ENCODE measurements at regions not wholly inside any gene's neighbourhood (a gene's known extent, or its start where the extent isn't known, plus 50 kb on each side); places are given as distances from the start of the nearest gene placed in this dataset.

- DNase-seq = no peak
Observed at GRCh38 chr2:128451084-128452023, 132.7 kb upstream of the HS6ST1 start.

- no peak for DNase-seq
Observed at GRCh38 chr2:128452024-128452411, 133.3 kb upstream of the HS6ST1 start.

GRCh38 chr2:128452536-128453530, 134.2 kb upstream of the HS6ST1 start:
- DNase-seq = no peak

- no peak for DNase-seq
Observed at GRCh38 chr2:128454980-128455720, 136.5 kb upstream of the HS6ST1 start.

GRCh38 chr2:128455721-128456050, 137.0 kb upstream of the HS6ST1 start:
- no peak for DNase-seq

GRCh38 chr2:128456281-128456680, 137.6 kb upstream of the HS6ST1 start:
- DNase-seq = no peak

GRCh38 chr2:128457006-128457604, 138.4 kb upstream of the HS6ST1 start:
- DNase-seq = no peak

GRCh38 chr2:128457716-128458115, 139.0 kb upstream of the HS6ST1 start:
- DNase-seq = no peak

GRCh38 chr2:128458505-128458904, 139.8 kb upstream of the HS6ST1 start:
- DNase-seq = no peak

- DNase-seq = no peak
Observed at GRCh38 chr2:128464456-128464855, 145.8 kb upstream of the HS6ST1 start.

- DNase-seq = no peak
Observed at GRCh38 chr2:128465246-128466170, 146.8 kb upstream of the HS6ST1 start.

- no peak for DNase-seq
Observed at GRCh38 chr2:128466376-128466775, 147.7 kb upstream of the HS6ST1 start.

- DNase-seq = no peak
Observed at GRCh38 chr2:128466776-128467175, 148.1 kb upstream of the HS6ST1 start.

- no peak for DNase-seq
Observed at GRCh38 chr2:128467321-128467969, 148.8 kb upstream of the HS6ST1 start.

- no peak for DNase-seq
Observed at GRCh38 chr2:128468186-128468920, 149.7 kb upstream of the HS6ST1 start.

GRCh38 chr2:128469203-128469602, 150.5 kb upstream of the HS6ST1 start:
- DNase-seq = no peak

GRCh38 chr2:128469875-128470274, 151.2 kb upstream of the HS6ST1 start:
- DNase-seq = no peak

- DNase-seq = no peak
Observed at GRCh38 chr2:128472789-128473174, 154.1 kb upstream of the HS6ST1 start.

GRCh38 chr2:128473175-128474035, 154.7 kb upstream of the HS6ST1 start:
- no peak for DNase-seq

All from activated CD4-positive, CD25-positive, alpha-beta regulatory T cell treated with anti-CD3 and anti-CD28 coated beads, Interleukin-2, amount 50 U/mL, for 72 hours (primary cell).